Occipital lobe (tissue), 1 donor: ENCODE measurements at regions not wholly inside any gene's neighbourhood (a gene's known extent, or its start where the extent isn't known, plus 50 kb on each side); places are given as distances from the start of the nearest gene placed in this dataset.

Experiments
- DNase-seq: peaks from one replicate; lab custom pipeline; 2025; lab: John Stamatoyannopoulos, UW

GRCh38 chr2:189367343-189367742 is 73.9 kb upstream of the WDR75 start:
- DNase-seq: no peak

GRCh38 chr2:189369566-189369965 is 71.7 kb upstream of the WDR75 start:
- DNase-seq: no peak

DNA sequence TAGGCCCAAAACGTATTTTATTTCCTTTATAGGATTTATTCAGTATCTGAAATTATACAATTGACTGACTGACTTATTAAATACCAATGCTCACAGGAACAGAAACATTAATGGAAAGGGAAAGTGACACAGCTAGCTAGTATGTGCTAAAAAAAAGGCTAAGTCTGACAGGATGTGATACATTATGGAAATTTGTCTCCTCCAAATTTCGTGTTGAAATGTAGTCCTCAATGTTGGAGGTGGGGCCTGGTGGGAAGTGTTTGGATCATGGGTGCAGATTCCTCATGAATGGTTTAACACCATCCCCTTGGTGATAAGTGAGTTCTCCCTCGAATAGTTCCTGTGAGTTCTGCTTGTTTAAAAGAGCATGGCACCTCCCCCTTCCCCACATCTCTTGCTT is 70.6 kb upstream of the WDR75 start:
- DNase-seq: no peak

DNA sequence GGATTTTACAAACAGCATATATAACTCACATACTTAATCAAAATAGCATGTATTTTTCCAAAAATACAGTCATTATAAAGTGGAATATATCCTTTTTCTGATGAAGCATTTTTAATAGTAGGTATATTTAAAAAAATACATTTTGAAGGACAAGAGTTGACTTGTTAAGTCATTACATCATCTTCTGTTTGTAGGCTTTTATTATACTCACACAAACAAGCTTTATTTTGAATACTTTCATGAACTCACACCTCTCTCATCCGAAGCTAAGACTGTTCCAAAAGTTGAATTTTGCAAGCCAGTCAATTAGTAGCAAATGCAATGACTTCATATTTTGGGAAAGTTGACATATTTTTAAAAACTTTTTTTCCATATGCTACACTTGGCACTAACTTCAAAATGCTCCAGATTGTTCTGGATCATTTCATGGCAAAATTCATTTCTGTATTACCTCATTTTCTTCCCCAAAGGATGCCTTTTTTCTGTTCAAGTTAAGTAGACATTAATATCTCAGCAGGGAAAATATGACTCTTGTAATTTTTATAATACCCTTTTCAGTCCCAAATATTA is 68.5 kb upstream of the WDR75 start:
- no peak for DNase-seq

- no peak for DNase-seq
Observed at GRCh38 chr2:189374481-189374880, 66.8 kb upstream of the WDR75 start.

DNA sequence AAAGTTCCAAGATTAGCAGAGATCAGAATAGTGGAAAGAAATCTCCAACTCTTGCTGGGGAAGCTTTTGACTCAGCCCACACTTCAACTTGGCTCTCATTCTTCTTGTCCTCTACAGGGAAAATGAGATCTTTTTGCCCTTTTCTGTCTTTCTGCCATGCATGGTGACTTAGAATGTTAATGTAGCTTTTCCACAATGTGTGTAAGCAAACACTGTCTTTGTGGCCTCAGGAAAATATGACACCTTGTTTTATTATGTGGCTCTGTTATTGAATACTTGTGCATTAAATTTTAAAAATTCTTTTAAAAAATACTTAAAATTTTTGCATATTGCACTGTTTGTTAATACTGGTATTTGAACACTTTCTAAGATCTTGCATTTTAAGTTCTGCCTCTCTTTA is 65.4 kb upstream of the WDR75 start:
- DNase-seq: no peak

GRCh38 chr2:189379287-189379630 is 62.0 kb upstream of the WDR75 start:
- no peak for DNase-seq

DNA sequence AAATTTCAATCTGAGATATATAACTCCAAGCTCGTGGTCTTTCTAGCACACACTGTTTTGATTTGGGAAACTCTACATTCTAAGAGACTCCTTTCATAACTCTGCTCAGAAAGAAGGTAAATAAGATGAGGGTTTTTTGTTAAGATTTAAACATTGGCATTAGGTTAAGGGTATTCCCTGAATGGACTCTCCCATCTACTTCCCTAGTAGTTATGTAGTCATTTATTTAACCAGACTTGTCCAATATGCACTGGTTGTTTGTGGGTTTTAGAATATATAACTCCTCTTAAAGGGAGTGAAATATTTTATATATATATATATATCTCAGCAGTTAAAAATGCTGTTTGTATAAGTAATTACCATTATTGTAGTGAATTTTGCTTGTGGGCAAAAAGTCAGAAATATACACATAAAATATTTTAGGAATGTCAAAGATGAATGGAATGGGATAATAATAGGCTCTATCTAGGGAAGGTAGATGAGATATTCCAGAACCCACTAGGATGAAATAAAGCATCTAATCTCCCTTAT is 61.5 kb upstream of the WDR75 start:
- no peak for DNase-seq

DNA sequence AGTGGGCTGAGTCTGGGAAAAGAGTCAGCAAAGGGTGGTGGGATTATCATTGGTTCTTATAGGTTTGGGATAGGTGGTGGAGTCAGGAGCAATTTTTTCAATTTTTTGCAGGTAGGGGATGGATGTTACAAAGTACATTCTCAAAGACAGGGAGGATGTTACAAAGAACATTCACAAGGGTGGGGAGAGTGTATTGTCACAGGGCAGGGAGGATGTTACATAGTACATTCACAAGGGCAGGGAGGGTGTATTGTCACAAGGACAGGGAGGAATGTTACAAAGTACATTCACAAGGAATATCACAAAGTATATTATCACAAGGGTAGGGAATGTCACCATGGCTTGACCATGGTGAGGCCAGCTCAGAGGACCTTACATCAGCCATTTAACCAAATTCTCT is 58.6 kb upstream of the WDR75 start:
- DNase-seq: no peak

GRCh38 chr2:189386741-189387140 is 54.5 kb upstream of the WDR75 start:
- no peak for DNase-seq

DNA sequence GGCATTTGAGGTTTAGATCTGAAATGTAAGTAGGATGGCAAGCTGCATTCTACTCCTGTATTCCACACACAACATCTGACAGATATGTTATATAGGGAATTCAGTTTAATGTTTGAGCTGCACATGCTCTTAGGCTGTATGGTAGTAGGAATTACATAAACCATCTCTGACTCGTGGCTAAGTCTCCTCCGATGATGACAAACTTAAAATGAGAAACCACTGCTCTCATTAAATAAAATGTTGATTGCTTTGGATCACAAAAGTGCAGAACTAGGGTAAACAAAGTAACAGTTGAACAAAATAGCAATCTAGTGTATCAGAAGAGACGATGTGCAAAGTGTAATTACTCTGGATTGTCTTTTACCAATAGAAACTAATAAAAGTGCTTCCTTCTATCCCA is 50.1 kb upstream of the WDR75 start:
- DNase-seq: no peak
